NCI-H510A treated with DMSO at 0.1 percent for 48 hours (cell line): ENCODE measurements at regions not wholly inside any gene's neighbourhood (a gene's known extent, or its start where the extent isn't known, plus 50 kb on each side); places are given as distances from the start of the nearest gene placed in this dataset.
A peak's percentile ranks its signal among the peaks of the same experiment; 100 is the strongest.
"Not testable (repeated sequence)": the region's sequence is repeated elsewhere in the genome, so short reads cannot be mapped to it uniquely, and the experiment has no call there.

Experiments
- DNase-seq: peaks from one replicate; lab custom pipeline; 2025; lab: John Stamatoyannopoulos, UW

DNA sequence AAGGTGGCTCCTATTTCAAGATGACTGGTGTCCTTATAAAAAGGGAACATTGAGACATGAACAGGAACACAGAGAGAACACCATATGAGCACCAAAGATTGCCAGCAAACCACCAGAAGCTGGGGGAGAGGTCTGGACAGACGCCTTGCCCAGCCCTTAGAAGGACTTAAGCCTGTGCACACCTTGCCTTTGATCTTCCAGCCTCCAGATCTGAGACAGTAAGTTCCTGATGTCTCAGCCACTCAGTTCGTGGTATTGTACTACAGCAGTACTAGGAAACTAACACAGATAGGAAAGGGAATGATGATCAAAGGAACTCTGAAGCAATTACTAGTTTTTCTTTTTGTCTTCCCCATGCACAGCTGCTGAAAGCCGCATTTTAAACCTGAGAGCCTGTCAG is 137.3 kb upstream of the FHL2 start:
- no peak for DNase-seq

- not testable (repeated sequence) for DNase-seq
These were observed 130.4 kb upstream of the FHL2 start for GRCh38 chr2:105529258-105529657.

- DNase-seq: no peak
These were observed 127.4 kb upstream of the FHL2 start for GRCh38 chr2:105526000-105526925.

GRCh38 chr2:105525201-105525600 is 126.3 kb upstream of the FHL2 start:
- no peak for DNase-seq

- DNase-seq: no peak
These were observed 123.8 kb upstream of the FHL2 start for GRCh38 chr2:105522645-105523044.

DNA sequence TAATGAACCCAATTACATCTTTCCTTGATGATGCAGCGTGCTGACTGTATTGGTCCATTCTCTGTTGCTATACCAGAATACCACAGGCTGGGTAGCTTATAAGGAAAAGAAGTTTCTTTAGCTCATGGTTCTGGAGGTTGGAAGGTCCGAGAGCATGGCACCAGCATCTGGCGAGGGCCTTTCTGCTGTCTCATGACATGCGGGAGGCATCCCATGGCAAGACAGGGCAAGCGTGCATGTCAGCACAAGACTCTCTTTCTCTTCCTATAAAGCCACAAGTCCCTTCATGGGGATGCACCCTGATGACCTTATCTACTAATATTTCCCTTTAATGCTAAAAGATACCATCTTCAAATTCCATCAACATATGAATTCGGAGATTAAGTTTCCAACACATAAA is 122.8 kb upstream of the FHL2 start:
- DNase-seq: no peak

DNA sequence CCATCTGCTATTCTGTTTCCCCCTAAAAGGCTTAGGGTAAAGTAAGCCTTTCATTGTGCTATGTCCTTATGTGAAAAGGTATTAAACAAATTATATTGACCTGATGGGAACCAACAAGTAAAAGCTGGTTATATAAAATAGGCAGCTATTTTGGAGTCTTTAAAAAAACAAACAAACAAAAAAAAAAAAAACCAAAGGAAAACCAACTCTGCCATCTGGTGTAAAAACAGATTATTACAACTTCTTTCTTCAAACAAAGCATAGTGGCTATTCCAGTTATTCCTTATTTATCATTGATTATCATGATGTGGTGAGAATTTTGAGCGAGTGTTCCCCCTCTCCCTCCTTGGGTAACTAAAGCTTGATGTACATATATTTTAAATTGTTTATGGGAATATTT is 122.3 kb upstream of the FHL2 start:
- DNase-seq: peak; percentile 38

GRCh38 chr2:105519516-105519915 is 120.7 kb upstream of the FHL2 start:
- no peak for DNase-seq

- DNase-seq: no peak
These were observed 120.0 kb upstream of the FHL2 start for GRCh38 chr2:105518897-105519296.

- no peak for DNase-seq
These were observed 119.2 kb upstream of the FHL2 start for GRCh38 chr2:105517814-105518705.

DNA sequence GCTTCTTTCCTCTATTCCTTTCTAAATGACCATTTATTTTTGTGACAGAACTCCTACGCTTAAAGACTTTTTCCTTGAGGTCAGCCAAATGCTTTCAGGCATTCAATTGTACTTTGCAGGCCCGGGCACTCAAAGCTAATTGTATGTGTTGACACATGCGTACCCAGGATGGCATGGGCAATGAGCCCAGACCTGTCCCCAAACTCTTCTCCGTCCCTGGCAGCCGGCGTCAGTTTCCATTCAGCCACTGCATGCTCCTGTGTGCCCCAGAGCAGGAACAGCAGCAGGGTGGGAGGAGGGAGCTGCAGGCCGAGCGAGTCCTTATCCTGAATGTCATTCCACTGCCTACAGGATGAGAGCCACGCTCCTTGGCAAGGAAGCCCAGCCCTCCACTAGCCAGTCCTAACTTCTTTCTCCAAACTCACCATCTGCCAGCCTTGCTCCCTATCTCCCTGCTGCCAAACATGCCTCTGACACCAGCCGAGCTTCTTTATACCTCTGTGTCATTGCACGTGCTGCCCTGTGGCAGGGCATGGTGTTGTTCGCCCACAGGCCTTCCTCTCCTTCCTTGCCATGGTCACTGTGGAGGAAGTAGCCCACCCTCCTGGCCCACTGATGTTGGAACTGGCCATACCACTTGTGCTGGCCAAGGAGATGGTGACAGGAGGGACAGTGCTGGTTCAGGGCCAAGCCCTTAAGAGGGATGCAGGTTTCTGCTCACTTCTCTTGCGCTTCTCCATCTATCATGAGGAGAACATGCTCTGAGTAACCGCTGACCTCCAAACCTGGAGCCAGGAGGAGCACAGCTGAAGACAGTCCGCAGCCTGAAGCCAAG is 116.9 kb upstream of the FHL2 start:
- no peak for DNase-seq

- no peak for DNase-seq
These were observed 115.7 kb upstream of the FHL2 start for GRCh38 chr2:105514576-105514975.

DNA sequence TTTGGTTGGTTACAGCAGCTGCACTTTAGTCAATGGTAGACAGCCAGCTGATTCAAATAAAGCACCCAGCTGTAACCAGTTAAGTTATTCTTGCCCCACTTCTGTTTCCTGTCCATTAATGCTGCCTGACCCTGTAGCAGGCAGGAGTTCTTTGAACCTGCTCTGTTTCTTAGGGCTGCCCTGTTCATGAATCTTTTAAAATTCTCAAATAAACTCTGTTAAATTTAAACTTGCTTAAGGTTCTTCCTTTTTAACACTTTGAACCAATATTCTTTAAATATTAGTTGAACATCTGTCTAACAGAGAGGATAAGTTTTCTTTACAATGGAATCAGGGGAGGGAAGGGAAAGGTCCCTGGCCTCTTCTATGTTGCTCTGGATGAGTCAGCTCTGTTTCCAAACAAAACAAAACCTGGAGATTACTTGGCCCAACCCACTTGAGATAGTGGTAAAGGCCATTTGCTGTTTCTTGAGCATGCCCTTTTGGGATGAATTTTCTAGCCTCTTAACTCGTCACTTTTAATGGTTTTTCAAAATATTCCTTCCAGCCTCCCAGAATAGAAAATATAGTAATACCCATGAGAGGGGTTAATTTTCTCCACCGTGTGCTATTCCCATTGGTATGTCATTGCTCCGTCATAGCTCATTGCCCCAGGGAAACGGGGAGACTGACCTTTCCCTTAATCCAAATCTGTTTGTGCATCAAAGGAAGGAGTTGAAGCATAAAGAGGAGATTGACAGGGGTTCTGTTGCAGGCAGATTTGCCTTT is 112.1 kb upstream of the FHL2 start:
- no peak for DNase-seq

DNA sequence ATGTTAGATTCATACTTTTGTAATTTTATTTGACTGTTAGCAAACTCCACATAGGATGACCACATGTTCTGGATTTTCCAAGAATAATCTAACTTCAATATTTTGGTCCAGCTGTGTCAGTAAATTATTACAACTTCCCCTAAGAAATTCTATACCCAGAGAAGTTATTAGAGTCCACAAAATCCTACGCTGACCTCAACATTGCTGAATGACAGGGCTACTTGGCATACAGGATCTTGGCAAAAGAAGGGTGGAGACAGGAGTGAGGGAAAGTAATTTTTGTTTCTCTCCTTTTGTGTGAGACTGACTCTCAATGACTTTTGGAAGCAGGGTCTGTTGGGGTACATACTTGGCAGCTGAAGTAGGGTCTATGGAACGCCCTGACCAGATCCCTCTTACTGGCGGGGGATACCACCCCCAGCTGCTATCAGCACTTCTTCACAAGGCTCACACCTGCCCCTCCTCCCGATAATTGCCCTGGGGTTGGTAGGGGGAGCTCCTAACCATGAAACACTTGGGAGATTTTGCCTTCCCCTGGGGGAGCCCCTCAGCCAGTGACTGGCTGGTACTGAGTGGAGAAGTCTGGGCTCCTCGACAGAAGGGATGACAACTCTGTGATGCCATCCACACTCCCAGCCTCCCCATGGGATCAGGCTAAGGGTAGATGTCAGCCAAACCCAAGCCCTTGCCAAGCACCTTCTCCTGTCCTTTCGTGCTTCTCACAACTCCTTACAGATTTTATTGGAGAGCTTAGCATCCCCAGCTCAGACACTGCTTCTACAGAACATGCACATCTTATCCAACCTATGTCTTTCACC is 110.6 kb upstream of the FHL2 start:
- no peak for DNase-seq

GRCh38 chr2:105506860-105507259 is 108.0 kb upstream of the FHL2 start:
- not testable (repeated sequence) for DNase-seq

- no peak for DNase-seq
These were observed 105.6 kb upstream of the FHL2 start for GRCh38 chr2:105504459-105504858.

GRCh38 chr2:105502625-105503334 is 103.9 kb upstream of the FHL2 start:
- no peak for DNase-seq

GRCh38 chr2:105498281-105498846 is 99.5 kb upstream of the FHL2 start:
- no peak for DNase-seq

GRCh38 chr2:105497094-105497493 is 98.2 kb upstream of the FHL2 start:
- no peak for DNase-seq
